Hepatocyte (in vitro differentiated cells): ENCODE measurements at regions not wholly inside any gene's neighbourhood (a gene's known extent, or its start where the extent isn't known, plus 50 kb on each side); places are given as distances from the start of the nearest gene placed in this dataset.

Source experiments
- DNase-seq: peaks from one replicate; pipeline ENCODE4 v3.0.0-alpha.2; 2016; ENCODE audit warnings: low spot score
- H2AFZ ChIP-seq: fragments of 200-600 bp; sonication (generic); 2 replicates; pipeline ENCODE4 v1.6.0; 2016; ENCODE audit warnings: antibody characterized with exemption, mild to moderate bottlenecking
- H3K27ac ChIP-seq: fragments of 200-600 bp; sonication (generic); 2 replicates; pipeline ENCODE4 v1.5.1; 2016; ENCODE audit warnings: mild to moderate bottlenecking
- H3K27me3 ChIP-seq: fragments of 200-600 bp; sonication (generic); 2 replicates; pipeline ENCODE4 v1.6.1; 2016
- H3K36me3 ChIP-seq: fragments of 200-600 bp; sonication (generic); replicated peaks from 2 replicates; pipeline ENCODE4 v1.5.1; 2016; ENCODE audit warnings: low read depth; ENCODE audit not compliant: insufficient read depth
- H3K4me1 ChIP-seq: fragments of 200-600 bp; sonication (generic); 2 replicates; pipeline ENCODE4 v1.5.1; 2016; ENCODE audit warnings: mild to moderate bottlenecking, moderate library complexity; ENCODE audit not compliant: insufficient read depth
- H3K4me2 ChIP-seq: fragments of 200-600 bp; sonication (generic); 2 replicates; pipeline ENCODE4 v1.6.0; 2016
- H3K4me3 ChIP-seq: fragments of 200-600 bp; sonication (generic); 2 replicates; pipeline ENCODE4 v1.5.1; 2016; ENCODE audit warnings: mild to moderate bottlenecking
- H3K79me2 ChIP-seq: fragments of 200-600 bp; sonication (generic); 2 replicates; pipeline ENCODE4 v1.6.0; 2017; ENCODE audit warnings: mild to moderate bottlenecking
- H3K9me2 ChIP-seq: fragments of 200-600 bp; sonication (generic); replicated peaks from 2 replicates; pipeline ENCODE4 v1.6.0; 2017; ENCODE audit warnings: mild to moderate bottlenecking; ENCODE audit not compliant: insufficient read depth
- H3K9me3 ChIP-seq: fragments of 200-600 bp; sonication (generic); 2 replicates; pipeline ENCODE4 v1.5.1; 2016; ENCODE audit warnings: low read depth, mild to moderate bottlenecking
- H4K20me1 ChIP-seq: fragments of 200-600 bp; sonication (generic); 2 replicates; pipeline ENCODE4 v1.6.0; 2016; ENCODE audit warnings: mild to moderate bottlenecking; ENCODE audit not compliant: insufficient read depth, poor library complexity, severe bottlenecking
- CTCF ChIP-seq: fragments of 200-600 bp; sonication (generic); IDR thresholded peaks from 2 replicates; pipeline ENCODE4 v1.5.1; 2016; ENCODE audit warnings: antibody characterized with exemption, mild to moderate bottlenecking; ENCODE audit not compliant: poor library complexity
- EZH2 ChIP-seq: fragments of 200-600 bp; sonication (generic); IDR thresholded peaks from 2 replicates; pipeline ENCODE4 v1.6.1; 2016; ENCODE audit warnings: antibody characterized with exemption, mild to moderate bottlenecking, borderline replicate concordance
- EZH2phosphoT487 ChIP-seq: fragments of 200-600 bp; sonication (generic); IDR thresholded peaks from one replicate; pipeline ENCODE4 v1.6.1; 2018; ENCODE audit warnings: antibody characterized with exemption, mild to moderate bottlenecking, low read depth, moderate library complexity; ENCODE audit not compliant: unreplicated experiment, severe bottlenecking
- WGBS: methylation state at CpG from one replicate; pipeline ENCODE4 v1.1.6; 2016; ENCODE audit warnings: low lambda C conversion rate; ENCODE audit errors: missing lambda C conversion rate; 5-methylcytosine and 5-hydroxymethylcytosine counted together

- Histone ChIP-seq H3K4me1 (no peaks in the 10 kb centered on the region), H3K27me3 (no peaks in the 10 kb centered on the region), H3K9me3 (no peaks in the 10 kb centered on the region), H3K36me3 (no peaks in the 10 kb centered on the region), H3K9me2 (no peaks in the 10 kb centered on the region), H3K79me2 (no peaks in the 10 kb centered on the region), H3K27ac (no peak overlapping the region), H2AFZ (no peak overlapping the region), H3K4me3 (no peak overlapping the region), H4K20me1 (no peaks in the 10 kb centered on the region), H3K4me2 (no peak overlapping the region)
- no peak for DNase-seq
- TF ChIP-seq EZH2 (no peak), EZH2phosphoT487 (no peak), CTCF (no peak)
- WGBS: 91% methylated on average over 3 of the region's 3 CpGs
Measured at GRCh38 chr2:7966032-7966431, 715.8 kb upstream of the ID2 start.

- WGBS: 92% methylated on average over 6 of the region's 6 CpGs
- Histone ChIP-seq H3K4me3 (no peak overlapping the region), H4K20me1 (no peaks in the 10 kb centered on the region), H3K4me1 (no peaks in the 10 kb centered on the region), H3K27ac (no peak overlapping the region), H3K27me3 (no peaks in the 10 kb centered on the region), H3K9me2 (no peaks in the 10 kb centered on the region), H3K4me2 (no peak overlapping the region), H2AFZ (no peak overlapping the region), H3K79me2 (no peaks in the 10 kb centered on the region), H3K9me3 (no peaks in the 10 kb centered on the region), H3K36me3 (no peaks in the 10 kb centered on the region)
- DNase-seq: no peak
- no peak for TF ChIP-seq EZH2phosphoT487
Measured at GRCh38 chr2:7967707-7968405, 714.0 kb upstream of the ID2 start.

- Histone ChIP-seq H3K79me2 (no peaks in the 10 kb centered on the region), H3K27ac (no peak overlapping the region), H3K36me3 (no peaks in the 10 kb centered on the region), H3K27me3 (no peaks in the 10 kb centered on the region), H3K4me3 (no peak overlapping the region), H3K9me2 (no peaks in the 10 kb centered on the region), H3K4me2 (no peak overlapping the region), H2AFZ (no peak overlapping the region), H3K9me3 (no peaks in the 10 kb centered on the region), H4K20me1 (no peaks in the 10 kb centered on the region), H3K4me1 (no peaks in the 10 kb centered on the region)
- no peak for TF ChIP-seq CTCF
- TF ChIP-seq EZH2phosphoT487: no peak
- TF ChIP-seq EZH2: no peak
- DNase-seq: no peak
- WGBS: 80% methylated on average over 10 of the region's 10 CpGs
Measured at GRCh38 chr2:7969756-7970515, 711.9 kb upstream of the ID2 start.

GRCh38 chr2:7971248-7971647 is 710.6 kb upstream of the ID2 start:
- Histone ChIP-seq H3K27me3 (no peaks in the 10 kb centered on the region), H3K4me2 (no peak overlapping the region), H3K36me3 (no peaks in the 10 kb centered on the region), H3K27ac (no peak overlapping the region), H3K4me3 (no peak overlapping the region), H3K4me1 (no peaks in the 10 kb centered on the region), H4K20me1 (no peaks in the 10 kb centered on the region), H3K9me2 (no peaks in the 10 kb centered on the region), H3K9me3 (no peaks in the 10 kb centered on the region), H2AFZ (no peak overlapping the region), H3K79me2 (no peaks in the 10 kb centered on the region)
- 85% methylated on average over 2 of the region's 2 CpGs for WGBS
- TF ChIP-seq EZH2phosphoT487 (no peak), EZH2 (no peak), CTCF (no peak)
- DNase-seq: no peak
